GM12878 (cell line): ENCODE measurements at regions not wholly inside any gene's neighbourhood (a gene's known extent, or its start where the extent isn't known, plus 50 kb on each side); places are given as distances from the start of the nearest gene placed in this dataset.

Experiments
- ATAC-seq: fragments of 200-7000 bp; cut with Tn5 transposase; 3 replicates; pipeline ENCODE4 v1.9.1; 2020; ENCODE audit warnings: mild to moderate bottlenecking, moderate library complexity
- BruUV-seq: library from RNA; stranded (reverse); fragments of 400-500 nt; replicated peaks from 2 replicates; lab custom pipeline; 2021; lab: Mats Ljungman, UMichigan
- CTCF ChIA-PET: fragments of 300-600 bp; sonication (Branson Sonifier 250); formaldehyde crosslinking; extraction: SDS; loops from one replicate; lab custom pipeline; 2021; ENCODE audit warnings: inconsistent platforms; lab: Yijun Ruan, JAX
- POLR2A ChIA-PET: fragments of 350-600 bp; formaldehyde crosslinking; extraction: SDS; loops from one replicate; lab custom pipeline; 2021; ENCODE audit warnings: inconsistent platforms; lab: Charles Lee
- RAD21 ChIA-PET: fragments of 300-600 bp; sonication (Branson Sonifier 250); formaldehyde crosslinking; loops from one replicate; lab custom pipeline; 2023; ENCODE audit warnings: antibody characterized with exemption; ENCODE audit not compliant: unreplicated experiment; lab: Charles Lee
- SMC1A ChIA-PET: fragments of 300-600 bp; sonication (Branson Sonifier 250); formaldehyde crosslinking; loops from one replicate; lab custom pipeline; 2023; ENCODE audit not compliant: unreplicated experiment, uncharacterized antibody; lab: Charles Lee
- DNase-seq: peaks from one replicate; pipeline ENCODE4 v3.0.0-alpha.2; 2011; ENCODE audit warnings: low read depth, low spot score
- FAIRE-seq: peaks from 3 replicates; lab custom pipeline; 2011; peaks lifted over from hg19 to GRCh38; lab: Jason Lieb, UNC
- H2AFZ ChIP-seq: 2 replicates; pipeline ENCODE4 v1.6.0; 2011; ENCODE audit warnings: low read depth, low read length, control low read depth; ENCODE audit not compliant: control insufficient read depth
- H3K27ac ChIP-seq: 2 replicates; pipeline ENCODE4 v1.5.1; 2011; ENCODE audit warnings: control low read depth; ENCODE audit not compliant: control insufficient read depth, insufficient read depth
- H3K27me3 ChIP-seq, 2 experiments: replicated peaks in 1 of 2; 2 replicates each; pipeline versions ENCODE4 v1.6.0 to v1.6.1; 2011; ENCODE audit warnings: low read length in 1 of 2; ENCODE audit not compliant: control insufficient read depth in 2 of 2, insufficient read depth in 2 of 2
- H3K36me3 ChIP-seq, 2 experiments: 2 replicates each; pipeline ENCODE4 v1.5.1; 2011; ENCODE audit warnings: low read length in 1 of 2; ENCODE audit not compliant: control insufficient read depth in 2 of 2, insufficient read depth in 2 of 2
- H3K4me1 ChIP-seq: 2 replicates; pipeline ENCODE4 v1.6.1; 2011; ENCODE audit warnings: mild to moderate bottlenecking, low read length, moderate library complexity, mixed read lengths; ENCODE audit not compliant: control insufficient read depth, insufficient read depth
- H3K4me2 ChIP-seq: 2 replicates; pipeline ENCODE4 v1.6.0; 2011; ENCODE audit warnings: control low read depth; ENCODE audit not compliant: control insufficient read depth, insufficient read depth
- H3K4me3 ChIP-seq: fragments of 200-600 bp; sonication (generic); 2 replicates; pipeline ENCODE4 v1.5.1; 2016
- H3K79me2 ChIP-seq: 2 replicates; pipeline ENCODE4 v1.6.0; 2011; ENCODE audit warnings: low read length; ENCODE audit not compliant: control insufficient read depth, insufficient read depth
- H3K9ac ChIP-seq: 2 replicates; pipeline ENCODE4 v1.8.0; 2011; ENCODE audit warnings: low read length, control low read depth, mixed read lengths; ENCODE audit not compliant: control insufficient read depth, insufficient read depth
- H3K9me3 ChIP-seq: replicated peaks from 3 replicates; pipeline ENCODE4 v1.5.1; 2011; ENCODE audit warnings: mild to moderate bottlenecking, low read length; ENCODE audit not compliant: control insufficient read depth, insufficient read depth
- H4K20me1 ChIP-seq: 2 replicates; pipeline ENCODE4 v1.6.0; 2011; ENCODE audit not compliant: control insufficient read depth, insufficient read depth
- DPF2 ChIP-seq: fragments of 450-650 bp; IDR thresholded peaks from 2 replicates; pipeline ENCODE4 v1.6.1; 2017; ENCODE audit warnings: mild to moderate bottlenecking
- GABPA ChIP-seq: IDR thresholded peaks from 2 replicates; pipeline ENCODE4 v1.6.1; 2014; ENCODE audit warnings: antibody characterized with exemption, low read depth, mild to moderate bottlenecking, inconsistent platforms
- MYC ChIP-seq: IDR thresholded peaks from 2 replicates; pipeline ENCODE4 v1.6.1; 2011; ENCODE audit warnings: mild to moderate bottlenecking, low read length, moderate library complexity, inconsistent platforms; ENCODE audit not compliant: insufficient read depth, insufficient replicate concordance, insufficient read length, severe bottlenecking
- NR2C2 ChIP-seq: IDR thresholded peaks from 2 replicates; pipeline ENCODE4 v1.6.1; 2011; ENCODE audit warnings: borderline replicate concordance, low read depth; ENCODE audit not compliant: control insufficient read depth, insufficient read length
- PAX5 ChIP-seq: IDR thresholded peaks from 2 replicates; pipeline ENCODE4 v1.6.1; 2011; ENCODE audit warnings: low read depth, low read length, borderline replicate concordance
- RBBP5 ChIP-seq: fragments of 200-600 bp; sonication (generic); conservative IDR thresholded peaks from 2 replicates; pipeline ENCODE4 v1.6.1; 2016
- RFX5 ChIP-seq: IDR thresholded peaks from 2 replicates; pipeline ENCODE4 v1.6.1; 2011; ENCODE audit warnings: low read depth, low read length, improper control_type of control experiment
- SIX5 ChIP-seq: IDR thresholded peaks from 2 replicates; pipeline ENCODE4 v1.6.1; 2011; ENCODE audit warnings: mild to moderate bottlenecking, low read depth, low read length, moderate library complexity; ENCODE audit not compliant: severe bottlenecking
- SMARCA5 ChIP-seq: fragments of 450-650 bp; IDR thresholded peaks from 2 replicates; pipeline ENCODE4 v1.6.1; 2017; ENCODE audit warnings: mild to moderate bottlenecking
- SREBF1 ChIP-seq: IDR thresholded peaks from 2 replicates; pipeline ENCODE4 v1.6.1; 2012; ENCODE audit warnings: mild to moderate bottlenecking, low read length
- WGBS: methylation state at CpG from one replicate; pipeline ENCODE4 v1.1.6; 2016; ENCODE audit warnings: low lambda C conversion rate; ENCODE audit not compliant: insufficient replicate concordance, insufficient coverage; ENCODE audit errors: missing lambda C conversion rate; 5-methylcytosine and 5-hydroxymethylcytosine counted together
- in situ Hi-C: fragments of 300-500 bp; cut with MboI; formaldehyde crosslinking; loops from 9 replicates; pipeline ENCODE4 v1.14.3; 2018; ENCODE audit warnings: mixed read lengths
- intact Hi-C: fragments of 100-400 bp; cut with micrococcal nuclease; formaldehyde crosslinking; loops from one replicate; pipeline ENCODE4 v1.14.2; 2022; ENCODE audit not compliant: unreplicated experiment
- TF ChIP-seq, protein P1 (sequence below): IDR thresholded peaks from 2 replicates; pipeline ENCODE4 v1.6.1; 2011; ENCODE audit warnings: borderline replicate concordance, low read depth, mild to moderate bottlenecking, moderate library complexity, mixed read lengths, low read length; ENCODE audit not compliant: insufficient read depth; ENCODE audit errors: extremely low read length
- TF ChIP-seq, protein P2 (sequence below): fragments of 450-650 bp; IDR thresholded peaks from 2 replicates; pipeline ENCODE4 v1.6.1; 2018; ENCODE audit warnings: mild to moderate bottlenecking, low read depth, moderate library complexity; ENCODE audit not compliant: partially characterized antibody
- TF ChIP-seq, protein P3 (sequence below): IDR thresholded peaks from 2 replicates; pipeline ENCODE4 v1.6.1; 2012; ENCODE audit warnings: low read depth, low read length, improper control_type of control experiment

DNA sequence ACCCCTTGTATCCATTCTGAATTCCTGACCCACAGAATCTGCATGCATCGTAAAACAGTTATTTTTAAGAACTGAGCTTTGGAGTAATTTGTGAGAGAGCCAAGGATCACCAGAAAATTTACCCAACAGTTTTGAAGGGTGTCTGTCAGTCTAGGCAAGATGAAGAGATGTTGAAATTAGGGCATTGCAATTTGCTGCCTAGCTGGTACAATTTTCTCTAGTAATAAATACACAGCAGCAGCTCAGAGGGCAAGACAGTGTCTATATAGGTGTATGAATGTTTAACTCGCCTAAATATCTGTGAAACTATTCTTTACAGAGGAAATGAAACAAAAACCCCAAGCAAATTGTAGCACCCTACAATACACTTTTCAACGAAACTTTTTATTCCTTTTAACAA, 377.8 kb upstream of the POU3F3 start:
- intact Hi-C loops (no loop called here), in situ Hi-C loops (no loop called here)
- H3K27me3 ChIP-seq, result no peaks in the 10 kb centered on the region
- H2AFZ ChIP-seq, result no peak overlapping the region
- ChIA-PET CTCF (interaction anchor here (0.8 kb wide), 1 partner anchor 42 kb away, joined by 3 read pairs; no protein-coding TSS in a partner anchor), SMC1A (interaction anchor here (1.1 to 2.2 kb wide), 4 partner anchors 25 to 44 kb away, joined by 3 to 7 read pairs (median 3); no protein-coding TSS in a partner anchor), POLR2A (no interaction called here), RAD21 (no interaction called here)
- H3K79me2 ChIP-seq, result no peaks in the 10 kb centered on the region
- H3K4me3 ChIP-seq, result no peak overlapping the region
- no peak for DNase-seq
- H3K36me3 ChIP-seq, result no peaks in the 10 kb centered on the region
- no peak overlapping the region for H3K27ac ChIP-seq
- H3K9ac ChIP-seq, result no peak overlapping the region
- no peaks in the 10 kb centered on the region for H3K4me1 ChIP-seq
- H4K20me1 ChIP-seq, result no peaks in the 10 kb centered on the region
- TF ChIP-seq RFX5, result no peak
- TF ChIP-seq, protein P1, sequence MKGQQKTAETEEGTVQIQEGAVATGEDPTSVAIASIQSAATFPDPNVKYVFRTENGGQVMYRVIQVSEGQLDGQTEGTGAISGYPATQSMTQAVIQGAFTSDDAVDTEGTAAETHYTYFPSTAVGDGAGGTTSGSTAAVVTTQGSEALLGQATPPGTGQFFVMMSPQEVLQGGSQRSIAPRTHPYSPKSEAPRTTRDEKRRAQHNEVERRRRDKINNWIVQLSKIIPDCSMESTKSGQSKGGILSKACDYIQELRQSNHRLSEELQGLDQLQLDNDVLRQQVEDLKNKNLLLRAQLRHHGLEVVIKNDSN, result no peak
- TF ChIP-seq SIX5, result no peak
- TF ChIP-seq NR2C2, result no peak
- TF ChIP-seq SREBF1, result no peak
- TF ChIP-seq, protein P2, sequence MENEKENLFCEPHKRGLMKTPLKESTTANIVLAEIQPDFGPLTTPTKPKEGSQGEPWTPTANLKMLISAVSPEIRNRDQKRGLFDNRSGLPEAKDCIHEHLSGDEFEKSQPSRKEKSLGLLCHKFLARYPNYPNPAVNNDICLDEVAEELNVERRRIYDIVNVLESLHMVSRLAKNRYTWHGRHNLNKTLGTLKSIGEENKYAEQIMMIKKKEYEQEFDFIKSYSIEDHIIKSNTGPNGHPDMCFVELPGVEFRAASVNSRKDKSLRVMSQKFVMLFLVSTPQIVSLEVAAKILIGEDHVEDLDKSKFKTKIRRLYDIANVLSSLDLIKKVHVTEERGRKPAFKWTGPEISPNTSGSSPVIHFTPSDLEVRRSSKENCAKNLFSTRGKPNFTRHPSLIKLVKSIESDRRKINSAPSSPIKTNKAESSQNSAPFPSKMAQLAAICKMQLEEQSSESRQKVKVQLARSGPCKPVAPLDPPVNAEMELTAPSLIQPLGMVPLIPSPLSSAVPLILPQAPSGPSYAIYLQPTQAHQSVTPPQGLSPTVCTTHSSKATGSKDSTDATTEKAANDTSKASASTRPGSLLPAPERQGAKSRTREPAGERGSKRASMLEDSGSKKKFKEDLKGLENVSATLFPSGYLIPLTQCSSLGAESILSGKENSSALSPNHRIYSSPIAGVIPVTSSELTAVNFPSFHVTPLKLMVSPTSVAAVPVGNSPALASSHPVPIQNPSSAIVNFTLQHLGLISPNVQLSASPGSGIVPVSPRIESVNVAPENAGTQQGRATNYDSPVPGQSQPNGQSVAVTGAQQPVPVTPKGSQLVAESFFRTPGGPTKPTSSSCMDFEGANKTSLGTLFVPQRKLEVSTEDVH, result no peak
- TF ChIP-seq RBBP5, result no peak
- no peak for TF ChIP-seq PAX5
- no peak for TF ChIP-seq SMARCA5
- TF ChIP-seq MYC, result no peak
- no peak for TF ChIP-seq DPF2
- no peak for TF ChIP-seq GABPA
- TF ChIP-seq, protein P3, sequence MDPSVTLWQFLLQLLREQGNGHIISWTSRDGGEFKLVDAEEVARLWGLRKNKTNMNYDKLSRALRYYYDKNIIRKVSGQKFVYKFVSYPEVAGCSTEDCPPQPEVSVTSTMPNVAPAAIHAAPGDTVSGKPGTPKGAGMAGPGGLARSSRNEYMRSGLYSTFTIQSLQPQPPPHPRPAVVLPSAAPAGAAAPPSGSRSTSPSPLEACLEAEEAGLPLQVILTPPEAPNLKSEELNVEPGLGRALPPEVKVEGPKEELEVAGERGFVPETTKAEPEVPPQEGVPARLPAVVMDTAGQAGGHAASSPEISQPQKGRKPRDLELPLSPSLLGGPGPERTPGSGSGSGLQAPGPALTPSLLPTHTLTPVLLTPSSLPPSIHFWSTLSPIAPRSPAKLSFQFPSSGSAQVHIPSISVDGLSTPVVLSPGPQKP, result no peak
- ATAC-seq, result no peak
- no peak overlapping the region for H3K4me2 ChIP-seq
- FAIRE-seq, result no peak
- BruUV-seq, result no TSS peak
- 20% methylated on average over 3 of the region's 3 CpGs for WGBS
- no peaks in the 10 kb centered on the region for H3K9me3 ChIP-seq
